GM21381 (cell line): ENCODE measurements at regions not wholly inside any gene's neighbourhood (a gene's known extent, or its start where the extent isn't known, plus 50 kb on each side); places are given as distances from the start of the nearest gene placed in this dataset.

ENCODE experiments used
- ATAC-seq: cut with Tn5 transposase; IDR thresholded peaks from one replicate; pipeline ENCODE4 v1.9.1; 2021; ENCODE audit warnings: mild to moderate bottlenecking, moderate library complexity; ENCODE audit not compliant: unreplicated experiment

DNA sequence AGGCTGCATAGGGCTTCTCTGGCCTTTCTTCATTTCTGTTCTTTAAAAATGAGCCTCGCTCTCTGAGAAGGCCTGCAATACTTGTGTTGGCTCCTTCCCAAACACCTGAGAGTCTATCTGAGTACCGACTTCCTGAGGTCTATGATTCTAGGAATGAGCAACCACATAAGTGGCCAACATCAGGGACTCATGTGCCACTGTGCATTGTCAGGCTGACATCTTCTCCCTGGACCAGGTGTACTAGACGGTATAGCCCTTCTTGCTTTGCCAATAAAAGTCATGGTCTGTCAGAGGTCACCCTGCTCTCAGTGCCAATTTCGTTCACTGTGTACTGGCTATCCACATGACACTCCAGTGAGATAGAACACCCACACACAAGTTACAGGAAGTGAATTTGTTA lies 67.4 kb upstream of the EPHA5 start:
- ATAC-seq = no peak

DNA sequence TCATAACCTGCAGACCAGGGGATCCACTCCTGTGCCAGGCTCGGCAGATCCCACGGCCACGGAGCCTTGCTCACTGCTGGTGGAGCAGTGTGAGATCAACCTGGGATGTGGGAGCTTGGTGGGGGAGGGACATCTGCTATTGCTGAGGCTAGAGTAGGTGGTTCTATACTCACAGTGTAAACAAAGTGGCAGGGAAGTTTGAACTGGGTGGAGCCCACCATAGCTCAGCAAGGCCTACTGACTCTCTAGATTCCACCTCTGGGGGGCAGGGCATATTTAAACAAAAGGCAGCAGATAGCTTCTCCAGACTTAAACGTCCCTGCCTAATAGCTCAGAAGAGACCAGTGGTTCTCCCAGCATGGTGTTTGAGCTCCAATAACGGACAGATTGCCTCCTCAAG lies 54.7 kb upstream of the EPHA5 start:
- no peak for ATAC-seq
